T1000 (cell line): ENCODE measurements at regions not wholly inside any gene's neighbourhood (a gene's known extent, or its start where the extent isn't known, plus 50 kb on each side); places are given as distances from the start of the nearest gene placed in this dataset.
"Not testable (repeated sequence)": the region's sequence is repeated elsewhere in the genome, so short reads cannot be mapped to it uniquely, and the experiment has no call there.

ENCODE experiments used
- DNase-seq: peaks from one replicate; lab custom pipeline; 2025; ENCODE audit warnings: mixed read lengths; lab: John Stamatoyannopoulos, UW

DNA sequence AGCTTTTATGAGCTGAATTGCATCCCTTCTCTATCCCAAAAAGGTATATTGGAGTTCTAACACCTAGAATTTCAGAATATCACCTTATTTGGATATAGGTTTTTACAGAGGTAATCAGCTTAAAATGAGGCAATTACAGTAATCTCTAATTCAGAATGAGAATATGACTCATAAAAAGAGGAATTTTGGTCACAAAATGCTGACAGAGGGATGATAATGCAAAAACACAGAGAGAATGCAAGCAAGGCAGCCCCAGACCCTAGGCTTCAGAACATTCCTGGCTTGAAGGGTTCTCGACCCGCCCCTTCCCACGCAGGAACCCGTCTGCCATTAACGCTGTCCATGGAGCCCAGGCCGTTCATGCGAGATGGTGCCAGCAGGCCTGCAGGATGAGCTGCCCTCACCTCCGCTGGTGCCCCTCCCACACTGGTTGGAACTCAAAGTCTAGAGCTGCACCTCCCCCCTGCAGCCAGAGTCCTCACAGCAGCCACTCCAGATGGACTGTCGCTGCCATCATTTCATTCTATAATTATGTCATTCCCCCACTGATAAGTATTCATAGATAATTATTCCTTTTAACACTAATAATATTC lies 1173.4 kb upstream of the ACO1 start:
- DNase-seq: no peak

- DNase-seq: not testable (repeated sequence)
Observed at GRCh38 chr9:31229976-31230375, 1154.5 kb upstream of the ACO1 start.

- no peak for DNase-seq
Observed at GRCh38 chr9:31232485-31232884, 1152.0 kb upstream of the ACO1 start.

DNA sequence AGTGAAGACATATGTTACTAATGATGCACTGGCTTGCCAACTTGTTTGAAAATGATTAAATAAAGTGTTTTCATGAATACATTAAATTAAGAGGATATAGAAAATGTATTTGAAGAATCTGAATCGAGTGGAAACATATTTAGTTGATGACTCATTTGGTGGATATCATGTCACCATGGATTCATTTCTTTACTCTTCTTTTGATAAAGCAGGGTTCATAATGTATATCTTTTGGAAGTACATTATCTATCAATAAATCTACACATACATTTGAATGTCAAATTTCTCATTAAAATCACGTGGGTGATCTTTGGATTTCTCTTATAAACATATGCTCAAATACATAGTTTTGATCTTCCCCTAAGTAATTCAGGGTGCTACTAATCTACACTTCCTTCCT lies 1148.1 kb upstream of the ACO1 start:
- DNase-seq: no peak

GRCh38 chr9:31243386-31243785 lies 1141.1 kb upstream of the ACO1 start:
- DNase-seq: no peak

DNA sequence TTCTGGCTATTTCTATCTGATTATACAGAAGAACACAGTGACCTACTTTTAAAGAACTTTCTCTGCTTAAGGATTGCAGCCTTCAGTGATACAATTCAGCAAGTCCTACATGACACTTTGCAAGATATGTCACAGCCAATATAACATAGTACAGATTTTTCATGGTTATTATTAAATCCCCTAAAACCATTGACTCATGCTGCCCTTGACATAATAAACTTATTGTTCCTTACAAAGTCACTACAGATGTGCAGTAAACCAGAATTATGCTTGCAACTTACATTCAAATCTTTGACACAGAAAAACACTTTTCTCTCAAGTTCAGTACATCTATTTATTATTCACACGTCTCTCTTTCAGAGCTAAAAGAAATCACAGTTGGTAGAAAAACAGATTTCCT lies 1136.3 kb upstream of the ACO1 start:
- no peak for DNase-seq

GRCh38 chr9:31251386-31251785 lies 1133.1 kb upstream of the ACO1 start:
- DNase-seq: no peak

GRCh38 chr9:31253800-31254762 lies 1130.4 kb upstream of the ACO1 start:
- DNase-seq: no peak

- DNase-seq: no peak
Observed at GRCh38 chr9:31255211-31255610, 1129.2 kb upstream of the ACO1 start.

GRCh38 chr9:31259824-31260223 lies 1124.6 kb upstream of the ACO1 start:
- no peak for DNase-seq

GRCh38 chr9:31272456-31273295 lies 1111.8 kb upstream of the ACO1 start:
- DNase-seq: no peak

GRCh38 chr9:31275419-31275818 lies 1109.0 kb upstream of the ACO1 start:
- DNase-seq: no peak

DNA sequence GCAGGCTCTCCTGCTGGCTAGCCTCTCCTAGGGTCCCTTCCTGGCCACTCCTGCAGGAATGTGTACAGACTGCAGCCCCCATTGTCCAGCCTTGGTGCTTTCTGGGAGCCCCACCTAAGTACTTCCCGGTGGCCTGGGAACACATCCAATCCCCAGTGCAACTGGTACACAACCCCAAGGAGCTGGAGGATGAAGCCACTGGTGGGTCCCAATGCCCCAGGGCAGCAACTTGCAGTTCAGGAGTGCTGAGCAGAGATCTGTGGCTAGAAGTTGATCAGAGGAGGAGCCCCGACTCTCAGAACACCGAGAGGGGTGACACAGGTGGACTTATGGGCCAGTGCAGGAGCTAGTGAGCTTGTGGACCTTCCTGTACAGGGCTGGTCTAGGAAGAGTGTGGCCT lies 1093.7 kb upstream of the ACO1 start:
- no peak for DNase-seq

- no peak for DNase-seq
Observed at GRCh38 chr9:31302620-31303418, 1081.6 kb upstream of the ACO1 start.

DNA sequence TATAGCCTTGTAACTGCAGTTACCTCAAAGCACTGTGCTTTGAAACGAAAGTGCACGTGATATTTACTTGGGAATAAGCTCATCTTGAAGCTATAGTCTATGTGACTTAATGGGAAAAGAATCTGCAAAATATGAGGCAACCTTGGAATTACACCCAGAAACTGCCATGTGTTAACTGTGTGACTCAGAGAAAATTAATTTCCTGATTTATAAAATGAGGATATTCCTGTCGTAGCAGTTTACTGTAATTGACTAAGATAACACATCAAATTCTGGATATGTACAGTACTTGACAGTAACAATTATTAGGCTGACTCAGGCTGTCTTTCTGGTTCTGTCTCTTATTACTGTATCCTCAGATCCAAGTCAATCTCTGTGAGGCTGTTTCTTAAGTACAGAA lies 1079.9 kb upstream of the ACO1 start:
- no peak for DNase-seq

DNA sequence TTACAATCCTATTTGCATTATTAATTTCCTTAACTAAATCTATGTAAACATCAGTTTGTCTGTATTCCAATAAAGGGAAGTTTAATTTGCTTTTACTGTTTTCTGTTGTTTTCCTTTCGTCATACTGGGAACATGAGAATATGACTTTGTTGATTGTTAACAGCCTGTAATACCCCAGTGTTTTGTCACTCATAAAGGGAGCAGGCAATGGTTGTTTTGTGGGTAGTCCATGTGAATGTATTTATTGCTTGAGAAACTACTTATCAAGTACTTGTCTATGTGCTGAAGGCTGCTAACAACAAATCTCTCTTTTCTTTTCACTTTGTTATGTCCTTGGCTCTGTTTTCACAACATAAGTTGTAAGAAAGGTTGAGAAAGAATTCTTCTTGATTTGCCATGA lies 1070.2 kb upstream of the ACO1 start:
- DNase-seq: no peak

DNA sequence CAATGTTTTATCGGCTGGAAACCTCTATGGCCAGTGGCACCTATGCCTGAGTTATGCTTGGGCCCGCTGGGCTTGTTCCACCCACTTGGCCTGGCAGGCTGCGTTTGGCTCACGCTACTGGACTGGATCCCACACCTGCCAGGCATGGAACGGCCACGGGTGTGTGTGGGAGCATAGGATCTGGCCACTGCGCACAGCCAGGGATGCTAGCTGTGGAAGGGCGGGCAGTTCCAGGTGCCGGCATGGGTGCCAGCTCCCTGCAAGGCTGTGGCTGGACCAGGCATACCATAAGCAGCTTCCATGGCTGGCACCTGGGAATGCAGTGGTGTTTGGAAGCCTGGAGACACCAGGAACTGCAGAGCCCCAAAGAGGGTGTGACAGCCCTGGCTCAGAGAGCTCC lies 1063.9 kb upstream of the ACO1 start:
- DNase-seq: no peak

GRCh38 chr9:31321256-31321655 lies 1063.2 kb upstream of the ACO1 start:
- DNase-seq: no peak

- no peak for DNase-seq
Observed at GRCh38 chr9:31321686-31322085, 1062.8 kb upstream of the ACO1 start.

DNA sequence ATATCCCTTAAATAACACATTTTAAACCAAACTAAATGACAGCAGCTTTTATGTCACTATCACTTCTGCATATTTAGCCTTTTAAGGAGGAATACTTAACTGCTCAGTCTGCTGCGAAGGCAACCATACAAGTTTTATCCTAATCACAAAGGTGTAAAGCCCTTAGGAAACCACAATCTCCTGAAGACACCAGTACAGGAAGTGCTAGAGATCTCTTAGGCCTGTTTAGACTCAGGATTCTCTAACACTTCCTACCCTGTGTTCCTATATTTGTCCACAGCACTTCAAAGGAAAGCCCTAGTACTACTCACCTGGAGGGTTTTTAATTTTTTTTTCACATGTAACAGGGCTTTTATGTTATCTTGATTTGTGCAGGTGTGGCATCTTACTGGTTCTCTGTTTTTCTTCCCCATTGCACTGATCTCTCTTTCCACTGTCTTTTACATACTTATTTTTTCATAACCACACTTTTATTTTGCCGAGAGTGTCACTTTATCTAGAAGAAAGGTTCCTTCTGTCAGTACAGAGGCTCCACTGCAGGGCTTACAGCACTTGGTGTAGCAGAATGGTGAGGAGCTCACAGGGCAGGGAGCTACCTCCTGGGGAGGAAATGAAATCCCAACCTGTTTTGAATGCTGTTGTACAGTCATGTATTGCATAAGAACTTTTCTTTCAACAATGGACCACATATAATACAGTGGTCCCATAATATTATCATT lies 1060.6 kb upstream of the ACO1 start:
- DNase-seq: no peak

DNA sequence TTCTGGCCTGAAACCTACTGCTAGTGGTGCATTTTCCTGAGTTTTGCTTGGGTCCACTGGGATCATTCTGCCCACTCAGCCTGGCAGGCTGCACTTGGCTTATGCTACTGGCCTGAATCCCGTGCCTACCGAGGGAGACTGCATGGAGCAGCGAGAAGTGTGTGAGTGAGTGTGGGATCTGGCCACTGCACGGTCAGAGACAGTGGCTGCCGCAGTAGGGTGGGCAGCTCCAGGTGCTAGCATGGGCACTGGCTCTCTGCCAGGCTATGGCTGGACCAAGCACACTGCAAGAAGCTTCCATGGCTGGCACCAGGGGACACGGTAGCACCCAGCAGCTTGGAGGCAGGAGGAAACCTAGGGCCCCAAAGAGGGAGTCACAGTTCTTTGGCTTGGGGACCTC lies 1058.7 kb upstream of the ACO1 start:
- no peak for DNase-seq
